Daoy (cell line): ENCODE measurements at regions not wholly inside any gene's neighbourhood (a gene's known extent, or its start where the extent isn't known, plus 50 kb on each side); places are given as distances from the start of the nearest gene placed in this dataset.
A peak's percentile ranks its signal among the peaks of the same experiment; 100 is the strongest.

Source experiments
- DNase-seq: peaks from one replicate; pipeline ENCODE4 v3.0.0-alpha.2; 2015; ENCODE audit warnings: low read depth

- DNase-seq, result no peak
These were observed 152.9 kb upstream of the ETV3 start for GRCh38 chr1:157291083-157291482.

GRCh38 chr1:157289424-157290105 is 151.4 kb upstream of the ETV3 start:
- no peak for DNase-seq

- DNase-seq, result no peak
These were observed 150.8 kb upstream of the ETV3 start for GRCh38 chr1:157288996-157289395.

GRCh38 chr1:157288492-157288891 is 150.3 kb upstream of the ETV3 start:
- peak; percentile 15 for DNase-seq

GRCh38 chr1:157288006-157288405 is 149.8 kb upstream of the ETV3 start:
- DNase-seq, result no peak

- DNase-seq, result no peak
These were observed 149.3 kb upstream of the ETV3 start for GRCh38 chr1:157287462-157287861.

- DNase-seq, result no peak
These were observed 148.6 kb upstream of the ETV3 start for GRCh38 chr1:157286646-157287420.

- DNase-seq, result no peak
These were observed 147.9 kb upstream of the ETV3 start for GRCh38 chr1:157286096-157286495.

- no peak for DNase-seq
These were observed 146.3 kb upstream of the ETV3 start for GRCh38 chr1:157284451-157284850.

GRCh38 chr1:157279802-157280140 is 141.6 kb upstream of the ETV3 start:
- DNase-seq, result no peak

GRCh38 chr1:157279138-157279801 is 141.1 kb upstream of the ETV3 start:
- DNase-seq, result peak; percentile 30

- DNase-seq, result peak; percentile 11
These were observed 140.4 kb upstream of the ETV3 start for GRCh38 chr1:157278383-157279137.

- DNase-seq, result peak; percentile 18
These were observed 139.7 kb upstream of the ETV3 start for GRCh38 chr1:157277913-157278312.

GRCh38 chr1:157277281-157277680 is 139.1 kb upstream of the ETV3 start:
- no peak for DNase-seq

GRCh38 chr1:157274698-157275534 is 136.7 kb upstream of the ETV3 start:
- DNase-seq, result peak; percentile 57

GRCh38 chr1:157272729-157273524 is 134.7 kb upstream of the ETV3 start:
- no peak for DNase-seq

GRCh38 chr1:157272264-157272663 is 134.1 kb upstream of the ETV3 start:
- no peak for DNase-seq

- no peak for DNase-seq
These were observed 132.6 kb upstream of the ETV3 start for GRCh38 chr1:157270705-157271274.

GRCh38 chr1:157269656-157270375 is 131.6 kb upstream of the ETV3 start:
- no peak for DNase-seq
